ENCODE measurements at regions not wholly inside any gene's neighbourhood (a gene's known extent, or its start where the extent isn't known, plus 50 kb on each side); places are given as distances from the start of the nearest gene placed in this dataset.

- Mint-ChIP-seq H3K4me1 (no peaks in the 10 kb centered on the region), H3K9me3 (no peaks in the 10 kb centered on the region), H3K36me3 (no peaks in the 10 kb centered on the region), H3K27me3 (ENCODE audit: insufficient read depth, low read depth) (no peaks in the 10 kb centered on the region), H3K4me3 (no peak overlapping the region), H3K27ac (no peak overlapping the region)
- no peaks in the 10 kb centered on the region for H3K9me3 ChIP-seq (ENCODE audit: low read depth)
- no peaks in the 10 kb centered on the region for H4K20me1 ChIP-seq (ENCODE audit: low read depth)
- no peak overlapping the region for H3K9ac ChIP-seq
- H3K36me3 ChIP-seq, result no peaks in the 10 kb centered on the region
- TF ChIP-seq EZH2 (IDR thresholded peaks at IDR 0.05) (no peak), EZH2phosphoT487 (IDR thresholded peaks at IDR 0.05) (no peak), CTCF (IDR thresholded peaks at IDR 0.05) (no peak)
- DNase-seq (ENCODE audit: low spot score), result no peak
- no peaks in the 10 kb centered on the region for H3K27me3 ChIP-seq
- H3K27ac ChIP-seq, result no peak overlapping the region
- no peaks in the 10 kb centered on the region for H3F3A ChIP-seq (ENCODE audit: low read depth)
- no peak overlapping the region for H2AFZ ChIP-seq (replicated peaks)
- no peak overlapping the region for H3K4me2 ChIP-seq
- H3K4me3 ChIP-seq, result no peak overlapping the region
- no peaks in the 10 kb centered on the region for H3K79me2 ChIP-seq (ENCODE audit: low read depth)
- H3K4me1 ChIP-seq, result no peaks in the 10 kb centered on the region
Measured at GRCh38 chr14:37792124-37792523, 196.7 kb downstream of the TTC6 start.

- no peak overlapping the region for H3K4me2 ChIP-seq
- H3K4me1 Mint-ChIP-seq, result no peaks in the 10 kb centered on the region
Measured at GRCh38 chr14:37796703-37797416, 201.4 kb downstream of the TTC6 start.

GRCh38 chr14:37797675-37798074 lies 202.2 kb downstream of the TTC6 start:
- no peaks in the 10 kb centered on the region for H4K20me1 ChIP-seq (ENCODE audit: low read depth)
- TF ChIP-seq EZH2 (IDR thresholded peaks at IDR 0.05) (no peak), EZH2phosphoT487 (IDR thresholded peaks at IDR 0.05) (no peak), CTCF (IDR thresholded peaks at IDR 0.05) (no peak)
- H2AFZ ChIP-seq (replicated peaks), result no peak overlapping the region
- no peaks in the 10 kb centered on the region for H3K9me3 ChIP-seq (ENCODE audit: low read depth)
- H3K9ac ChIP-seq, result no peak overlapping the region
- H3F3A ChIP-seq (ENCODE audit: low read depth), result no peaks in the 10 kb centered on the region
- H3K4me3 ChIP-seq, result no peak overlapping the region
- H3K9me3 Mint-ChIP-seq, result no peaks in the 10 kb centered on the region
- H3K36me3 Mint-ChIP-seq, result no peaks in the 10 kb centered on the region
- no peak for DNase-seq (ENCODE audit: low spot score)
- peaks cover 1% of the 10 kb centered on the region for H3K27me3 Mint-ChIP-seq (ENCODE audit: insufficient read depth, low read depth)
- no peaks in the 10 kb centered on the region for H3K27me3 ChIP-seq
- peaks cover 7% of the 10 kb centered on the region for H3K4me1 ChIP-seq
- no peaks in the 10 kb centered on the region for H3K4me1 Mint-ChIP-seq
- no peak overlapping the region for H3K27ac Mint-ChIP-seq
- H3K79me2 ChIP-seq (ENCODE audit: low read depth), result no peaks in the 10 kb centered on the region
- no peaks in the 10 kb centered on the region for H3K36me3 ChIP-seq
- H3K4me3 Mint-ChIP-seq, result no peak overlapping the region
- no peak overlapping the region for H3K27ac ChIP-seq
- no peak overlapping the region for H3K4me2 ChIP-seq

More at GRCh38 chr14:37796703-37797416, 201.4 kb downstream of the TTC6 start:
- H3K4me3 ChIP-seq, result no peak overlapping the region
- H3K27ac ChIP-seq, result no peak overlapping the region
- H4K20me1 ChIP-seq (ENCODE audit: low read depth), result no peaks in the 10 kb centered on the region
- no peak for DNase-seq (ENCODE audit: low spot score)
- no peak overlapping the region for H2AFZ ChIP-seq (replicated peaks)
- Mint-ChIP-seq H3K27ac (no peak overlapping the region), H3K27me3 (ENCODE audit: insufficient read depth, low read depth) (no peaks in the 10 kb centered on the region), H3K36me3 (no peaks in the 10 kb centered on the region), H3K9me3 (no peaks in the 10 kb centered on the region), H3K4me3 (no peak overlapping the region)
- no peaks in the 10 kb centered on the region for H3K9me3 ChIP-seq (ENCODE audit: low read depth)
- H3K36me3 ChIP-seq, result no peaks in the 10 kb centered on the region
- H3K4me1 ChIP-seq, result peaks cover 7% of the 10 kb centered on the region
- H3F3A ChIP-seq (ENCODE audit: low read depth), result no peaks in the 10 kb centered on the region
- no peaks in the 10 kb centered on the region for H3K79me2 ChIP-seq (ENCODE audit: low read depth)
- H3K27me3 ChIP-seq, result no peaks in the 10 kb centered on the region
- H3K9ac ChIP-seq, result no peak overlapping the region
- no peak for TF ChIP-seq CTCF (IDR thresholded peaks at IDR 0.05)
- TF ChIP-seq EZH2phosphoT487 (IDR thresholded peaks at IDR 0.05), result no peak
- TF ChIP-seq EZH2 (IDR thresholded peaks at IDR 0.05), result no peak
